NCI-H524 (cell line): ENCODE measurements at regions not wholly inside any gene's neighbourhood (a gene's known extent, or its start where the extent isn't known, plus 50 kb on each side); places are given as distances from the start of the nearest gene placed in this dataset.
"Not testable (repeated sequence)": the region's sequence is repeated elsewhere in the genome, so short reads cannot be mapped to it uniquely, and the experiment has no call there.

ENCODE experiments used
- DNase-seq, 2 experiments: peaks; one replicate each; lab custom pipeline; 2025; lab: John Stamatoyannopoulos, UW

GRCh38 chr4:131459430-131460101 is 1689.5 kb upstream of the PCDH10 start:
- DNase-seq = peak in 1 of 2 experiments; percentile 1

GRCh38 chr4:131470360-131470759 is 1678.7 kb upstream of the PCDH10 start:
- no peak for DNase-seq

GRCh38 chr4:131488772-131489171 is 1660.3 kb upstream of the PCDH10 start:
- no peak for DNase-seq

- not testable (repeated sequence) for DNase-seq
Observed at GRCh38 chr4:131496211-131496610, 1652.9 kb upstream of the PCDH10 start.

- peak; percentile 41 to 80 for DNase-seq
Observed at GRCh38 chr4:131499141-131499873, 1649.8 kb upstream of the PCDH10 start.

- no peak for DNase-seq
Observed at GRCh38 chr4:131509521-131509920, 1639.6 kb upstream of the PCDH10 start.

- no peak for DNase-seq
Observed at GRCh38 chr4:131526686-131527085, 1622.4 kb upstream of the PCDH10 start.

GRCh38 chr4:131531087-131531486 is 1618.0 kb upstream of the PCDH10 start:
- no peak for DNase-seq

- peak; percentile 20 to 45 for DNase-seq
Observed at GRCh38 chr4:131534944-131535645, 1614.0 kb upstream of the PCDH10 start.

GRCh38 chr4:131540256-131540655 is 1608.8 kb upstream of the PCDH10 start:
- DNase-seq = no peak

GRCh38 chr4:131547506-131547981 is 1601.5 kb upstream of the PCDH10 start:
- DNase-seq = no peak

GRCh38 chr4:131551306-131551705 is 1597.8 kb upstream of the PCDH10 start:
- no peak for DNase-seq

GRCh38 chr4:131566026-131566425 is 1583.1 kb upstream of the PCDH10 start:
- DNase-seq = no peak

GRCh38 chr4:131584587-131584986 is 1564.5 kb upstream of the PCDH10 start:
- DNase-seq = no peak

- no peak for DNase-seq
Observed at GRCh38 chr4:131595140-131595539, 1554.0 kb upstream of the PCDH10 start.

GRCh38 chr4:131603705-131604104 is 1545.4 kb upstream of the PCDH10 start:
- DNase-seq = no peak

- DNase-seq = no peak
Observed at GRCh38 chr4:131609039-131609438, 1540.1 kb upstream of the PCDH10 start.

- DNase-seq = not testable (repeated sequence)
Observed at GRCh38 chr4:131610517-131610916, 1538.6 kb upstream of the PCDH10 start.

- no peak for DNase-seq
Observed at GRCh38 chr4:131613086-131613823, 1535.8 kb upstream of the PCDH10 start.

GRCh38 chr4:131613824-131614216 is 1535.3 kb upstream of the PCDH10 start:
- DNase-seq = no peak

- no peak for DNase-seq
Observed at GRCh38 chr4:131632877-131633276, 1516.2 kb upstream of the PCDH10 start.

GRCh38 chr4:131635191-131635590 is 1513.9 kb upstream of the PCDH10 start:
- DNase-seq = no peak
